ENCODE measurements at regions not wholly inside any gene's neighbourhood (a gene's known extent, or its start where the extent isn't known, plus 50 kb on each side); places are given as distances from the start of the nearest gene placed in this dataset.

DNA sequence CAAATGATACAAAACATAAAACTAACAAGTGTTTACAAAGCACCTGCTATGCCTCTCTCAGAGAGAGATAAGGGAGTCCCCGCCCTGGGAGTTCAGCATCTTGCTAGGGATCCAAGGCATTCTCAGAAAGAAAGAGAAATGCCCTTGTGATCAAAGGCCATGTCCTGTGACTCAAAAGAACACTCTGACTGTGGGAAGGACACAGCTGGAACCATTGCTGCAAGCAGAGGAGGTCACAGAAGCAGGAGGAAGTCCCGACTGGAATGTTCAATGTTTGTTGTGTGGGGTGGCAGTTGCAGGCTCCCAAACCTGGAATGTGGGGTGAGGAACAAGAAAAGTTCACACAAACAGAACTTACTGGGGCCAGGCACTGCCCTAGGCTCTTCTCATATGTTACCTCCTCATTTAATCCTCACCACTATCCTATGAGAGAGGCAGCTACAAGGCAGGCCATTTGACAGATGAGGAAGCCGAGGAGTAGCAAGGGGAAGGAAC lies 93.0 kb upstream of the GRIK3 start:
- H3K4me3 ChIP-seq, result no peak overlapping the region
- 63 to 83% methylated on average over 3 of the region's 3 CpGs for WGBS, 2 donors
- no peak for ATAC-seq (ENCODE audit: insufficient read depth, low FRiP score)

DNA sequence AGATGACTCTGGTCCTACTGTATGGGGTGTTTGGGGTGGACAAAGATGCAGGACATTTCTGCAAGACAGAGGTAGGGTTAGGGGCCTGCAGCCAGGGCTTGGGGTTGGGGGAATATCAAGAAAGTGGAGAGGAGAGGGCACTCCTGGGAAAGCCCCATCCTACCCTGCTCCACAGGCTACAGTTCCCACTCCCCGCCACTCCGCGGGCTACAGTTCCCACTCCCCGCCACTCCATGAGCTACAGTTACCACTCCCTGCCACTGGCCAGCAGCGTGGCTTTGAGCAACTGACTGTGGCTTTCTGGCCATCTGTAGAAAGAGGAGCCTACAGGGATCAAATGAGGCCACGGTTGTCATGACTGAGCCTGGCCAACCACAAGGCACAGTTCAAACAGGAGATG lies 93.8 kb upstream of the GRIK3 start:
- ATAC-seq (ENCODE audit: insufficient read depth, low FRiP score), result no peak
- no peak overlapping the region for H3K4me3 ChIP-seq
- TF ChIP-seq, protein P1, sequence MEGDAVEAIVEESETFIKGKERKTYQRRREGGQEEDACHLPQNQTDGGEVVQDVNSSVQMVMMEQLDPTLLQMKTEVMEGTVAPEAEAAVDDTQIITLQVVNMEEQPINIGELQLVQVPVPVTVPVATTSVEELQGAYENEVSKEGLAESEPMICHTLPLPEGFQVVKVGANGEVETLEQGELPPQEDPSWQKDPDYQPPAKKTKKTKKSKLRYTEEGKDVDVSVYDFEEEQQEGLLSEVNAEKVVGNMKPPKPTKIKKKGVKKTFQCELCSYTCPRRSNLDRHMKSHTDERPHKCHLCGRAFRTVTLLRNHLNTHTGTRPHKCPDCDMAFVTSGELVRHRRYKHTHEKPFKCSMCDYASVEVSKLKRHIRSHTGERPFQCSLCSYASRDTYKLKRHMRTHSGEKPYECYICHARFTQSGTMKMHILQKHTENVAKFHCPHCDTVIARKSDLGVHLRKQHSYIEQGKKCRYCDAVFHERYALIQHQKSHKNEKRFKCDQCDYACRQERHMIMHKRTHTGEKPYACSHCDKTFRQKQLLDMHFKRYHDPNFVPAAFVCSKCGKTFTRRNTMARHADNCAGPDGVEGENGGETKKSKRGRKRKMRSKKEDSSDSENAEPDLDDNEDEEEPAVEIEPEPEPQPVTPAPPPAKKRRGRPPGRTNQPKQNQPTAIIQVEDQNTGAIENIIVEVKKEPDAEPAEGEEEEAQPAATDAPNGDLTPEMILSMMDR (IDR thresholded peaks at IDR 0.05; ENCODE audit: control extremely low read depth, extremely low read depth), result no peak
- H3K36me3 ChIP-seq (ENCODE audit: control insufficient read depth in 4 of 4, insufficient read depth in 4 of 4, low read length in 4 of 4), result no peaks in the 10 kb centered on the region
- peaks cover 0 to 4% (median 0%) of the 10 kb centered on the region in 3 donors for H3K27me3 ChIP-seq (ENCODE audit: control insufficient read depth in 3 of 3, insufficient read depth in 3 of 3, low read length in 2 of 3)
- no peak overlapping the region for H3K9ac ChIP-seq (ENCODE audit: insufficient read depth in 1 of 2, low read length in 2 of 2)
- 84 to 85% methylated on average over 6 of the region's 6 CpGs for WGBS, 2 donors
- DNase-seq, result no peak
- H3K27ac ChIP-seq (ENCODE audit: low read depth in 1 of 2, low read length in 1 of 2), result no peak overlapping the region
- H3K4me1 ChIP-seq (ENCODE audit: control insufficient read depth in 5 of 5, insufficient read depth in 5 of 5, low read length in 5 of 5), result no peaks in the 10 kb centered on the region
- H3K9me3 ChIP-seq (ENCODE audit: control insufficient read depth in 4 of 4, insufficient read depth in 3 of 4, low read length in 3 of 4), result peaks cover 0 to 3% (median 0%) of the 10 kb centered on the region in 4 donors

More for the DNA sequence above, 93.0 kb upstream of the GRIK3 start:
- TF ChIP-seq, protein P1 (IDR thresholded peaks at IDR 0.05; ENCODE audit: control extremely low read depth, extremely low read depth), result no peak
- Histone ChIP-seq H3K36me3 (ENCODE audit: control insufficient read depth in 4 of 4, insufficient read depth in 4 of 4, low read length in 4 of 4) (no peaks in the 10 kb centered on the region), H3K4me1 (ENCODE audit: control insufficient read depth in 5 of 5, insufficient read depth in 5 of 5, low read length in 5 of 5) (no peaks in the 10 kb centered on the region), H3K27ac (ENCODE audit: low read depth in 1 of 2, low read length in 1 of 2) (no peak overlapping the region), H3K9me3 (ENCODE audit: control insufficient read depth in 4 of 4, insufficient read depth in 3 of 4, low read length in 3 of 4) (peaks cover 0 to 8% (median 0%) of the 10 kb centered on the region in 4 donors), H3K9ac (ENCODE audit: insufficient read depth in 1 of 2, low read length in 2 of 2) (no peak overlapping the region), H3K27me3 (ENCODE audit: control insufficient read depth in 3 of 3, insufficient read depth in 3 of 3, low read length in 2 of 3) (peaks cover 0 to 4% (median 0%) of the 10 kb centered on the region in 3 donors)
- no peak for DNase-seq

DNA sequence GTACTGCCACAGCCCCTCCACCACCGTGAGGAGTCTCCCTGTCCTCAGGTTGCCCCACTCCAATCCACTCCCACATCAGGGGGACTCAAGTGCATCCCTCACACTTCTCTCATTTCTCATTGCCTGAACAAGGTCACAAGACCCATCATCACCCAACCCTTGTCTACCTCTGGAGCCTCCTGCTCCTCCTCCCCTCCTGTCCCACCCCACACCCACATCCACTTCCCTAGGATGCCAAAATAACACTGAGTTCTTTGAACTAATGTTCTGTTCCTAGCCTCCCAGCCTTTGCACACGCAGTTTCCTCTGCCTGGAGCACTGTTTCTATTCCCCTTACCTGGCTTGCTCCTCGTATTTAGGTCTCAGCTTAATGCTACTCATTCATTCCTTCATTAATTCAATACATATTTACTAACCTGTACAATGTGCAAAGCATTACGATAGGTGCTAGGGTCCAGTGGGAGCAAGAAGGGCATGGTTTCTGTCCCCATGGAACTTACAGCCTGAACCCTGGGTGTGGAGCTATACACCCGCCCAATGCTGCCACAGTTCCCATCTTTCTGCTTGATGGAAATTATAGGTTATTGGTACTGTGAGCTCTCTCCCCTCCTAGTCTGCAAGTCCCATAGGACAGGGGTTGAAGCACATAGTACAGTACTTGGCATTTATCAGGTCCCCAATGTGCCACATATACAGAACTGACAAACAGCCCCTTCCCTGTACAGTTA lies 96.1 kb upstream of the GRIK3 start:
- TF ChIP-seq, protein P1 (IDR thresholded peaks at IDR 0.05; ENCODE audit: control extremely low read depth, extremely low read depth), result no peak
- Histone ChIP-seq H3K9me3 (ENCODE audit: control insufficient read depth in 4 of 4, insufficient read depth in 3 of 4, low read length in 3 of 4) (no peaks in the 10 kb centered on the region), H3K9ac (ENCODE audit: insufficient read depth in 1 of 2, low read length in 2 of 2) (no peak overlapping the region), H3K4me3 (no peak overlapping the region), H3K4me1 (ENCODE audit: control insufficient read depth in 5 of 5, insufficient read depth in 5 of 5, low read length in 5 of 5) (no peaks in the 10 kb centered on the region), H3K36me3 (ENCODE audit: control insufficient read depth in 4 of 4, insufficient read depth in 4 of 4, low read length in 4 of 4) (no peaks in the 10 kb centered on the region), H3K27me3 (ENCODE audit: control insufficient read depth in 3 of 3, insufficient read depth in 3 of 3, low read length in 2 of 3) (peaks cover 0 to 4% (median 0%) of the 10 kb centered on the region in 3 donors), H3K27ac (ENCODE audit: low read depth in 1 of 2, low read length in 1 of 2) (no peak overlapping the region)
- ATAC-seq (ENCODE audit: insufficient read depth, low FRiP score) (no peak), DNase-seq (no peak)
- WGBS, 2 donors, result 72 to 79% methylated on average over 5 of the region's 5 CpGs

All from lung (tissue), 11 donors.